DMS 273 treated with DMSO at 0.1 percent for 48 hours (cell line): ENCODE measurements at regions not wholly inside any gene's neighbourhood (a gene's known extent, or its start where the extent isn't known, plus 50 kb on each side); places are given as distances from the start of the nearest gene placed in this dataset.
"Not testable (repeated sequence)": the region's sequence is repeated elsewhere in the genome, so short reads cannot be mapped to it uniquely, and the experiment has no call there.

Experiments
- DNase-seq: peaks from one replicate; lab custom pipeline; 2025; lab: John Stamatoyannopoulos, UW

DNA sequence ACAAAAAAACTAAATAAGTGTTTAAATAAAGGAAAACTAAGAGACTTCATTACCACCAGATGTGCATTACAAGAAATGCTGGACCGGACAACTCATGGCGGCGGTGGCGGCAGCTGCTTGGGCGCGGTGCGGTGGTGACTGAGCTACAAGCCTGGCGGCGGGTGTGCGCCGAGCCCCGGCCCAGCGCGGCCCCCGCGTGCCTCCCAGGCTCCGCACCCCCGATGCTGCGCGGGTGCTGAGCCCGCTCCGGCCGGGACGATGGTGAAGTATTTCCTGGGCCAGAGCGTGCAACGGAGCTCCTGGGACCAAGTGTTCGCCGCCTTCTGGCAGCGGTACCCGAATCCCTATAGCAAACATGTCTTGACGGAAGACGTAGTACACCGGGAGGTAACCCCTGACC is 52.2 kb upstream of the RCOR3 start:
- DNase-seq = no peak

DNA sequence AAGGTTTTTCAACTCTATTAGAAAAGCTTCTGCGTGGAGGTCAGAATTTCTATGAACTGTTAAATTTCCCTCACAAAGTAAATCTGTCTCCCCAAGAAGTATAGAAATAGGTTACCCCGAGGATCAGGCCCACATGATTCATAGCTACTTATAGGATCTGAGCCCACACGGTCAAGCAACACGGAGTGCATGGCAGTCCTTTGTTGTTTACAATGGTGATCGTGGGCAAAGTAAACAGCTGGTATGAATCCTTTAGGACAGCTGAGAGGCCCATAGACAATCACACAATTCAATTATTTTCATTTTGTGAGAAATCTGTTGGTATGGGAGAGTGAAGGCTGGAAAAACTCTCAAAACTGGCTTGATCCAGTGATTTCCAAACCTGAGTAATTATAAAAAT is 58.9 kb upstream of the RCOR3 start:
- DNase-seq = no peak

DNA sequence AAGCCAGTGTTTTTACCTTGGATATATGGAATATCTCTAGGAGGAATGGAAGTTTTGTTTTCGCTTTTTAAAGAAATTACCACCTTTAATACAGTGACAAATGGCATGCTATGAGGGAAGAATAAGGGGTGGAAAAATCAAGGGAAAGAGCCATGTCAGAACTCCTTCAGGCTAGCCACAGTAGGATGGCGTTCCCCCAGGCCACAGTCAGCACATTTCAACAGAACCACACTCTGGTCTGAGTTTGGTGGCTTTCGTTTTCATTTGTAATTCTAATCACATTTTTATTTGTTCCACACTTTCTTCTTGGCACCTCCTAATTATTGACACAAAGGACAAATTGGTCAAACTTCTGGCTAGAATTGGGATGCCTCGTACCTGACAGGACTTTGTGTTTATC is 60.3 kb upstream of the RCOR3 start:
- no peak for DNase-seq

DNA sequence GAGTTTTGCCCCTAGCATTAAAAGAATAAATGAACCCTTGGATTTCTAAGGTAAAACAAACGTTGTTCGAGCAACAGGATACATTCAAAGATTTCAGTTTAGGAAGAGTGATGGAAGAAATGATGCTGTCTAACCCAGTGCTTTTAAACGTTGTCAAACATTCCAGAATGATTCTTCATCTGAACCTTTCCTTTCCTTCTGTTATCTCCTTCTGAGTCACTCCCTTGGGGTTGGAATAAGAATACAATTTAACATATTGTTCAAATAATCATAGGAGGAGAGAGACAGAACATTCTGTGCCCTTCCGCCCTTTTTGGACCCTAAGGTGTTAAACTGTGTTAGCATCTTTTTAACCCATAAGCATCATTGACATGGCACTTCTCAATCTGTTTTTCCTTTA is 61.1 kb upstream of the RCOR3 start:
- DNase-seq = no peak

DNA sequence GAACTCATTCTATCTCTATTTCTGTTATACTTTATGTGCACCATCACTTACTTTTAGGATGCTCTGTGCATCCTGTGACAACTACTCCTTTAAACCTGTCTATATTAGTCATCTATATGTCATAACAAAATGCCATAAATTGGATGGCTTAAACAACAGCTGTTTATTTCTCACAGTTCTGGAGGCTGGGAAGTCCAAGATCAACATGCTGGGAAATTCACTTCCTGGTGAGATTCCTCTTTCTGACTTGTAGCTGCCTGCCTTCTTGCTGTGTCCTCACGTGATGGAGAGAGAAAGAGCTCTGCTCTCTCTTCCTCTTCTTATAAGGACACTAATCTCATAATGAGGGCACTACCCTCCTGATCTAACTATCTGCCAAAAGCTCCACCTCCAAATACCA is 62.3 kb upstream of the RCOR3 start:
- no peak for DNase-seq

DNA sequence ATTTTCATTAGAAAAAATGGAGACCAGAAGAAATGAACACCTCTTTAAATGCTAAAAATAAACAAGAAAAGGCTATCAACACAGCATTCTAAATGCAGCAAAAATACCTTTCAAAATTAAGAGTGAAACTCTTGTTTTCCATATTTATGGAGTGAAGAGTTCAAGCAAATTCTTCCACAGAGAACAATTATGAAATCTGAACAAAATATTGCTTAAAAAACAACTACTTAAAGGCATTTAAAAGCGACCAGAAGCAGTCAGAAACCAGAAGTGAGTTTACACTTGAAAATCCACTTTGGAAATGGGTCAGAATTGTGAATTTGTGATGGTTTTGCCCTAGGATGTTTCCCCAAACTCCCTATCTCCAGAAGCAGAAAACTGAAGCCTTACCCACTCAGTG is 60.9 kb upstream of the KCNH1 start:
- no peak for DNase-seq

DNA sequence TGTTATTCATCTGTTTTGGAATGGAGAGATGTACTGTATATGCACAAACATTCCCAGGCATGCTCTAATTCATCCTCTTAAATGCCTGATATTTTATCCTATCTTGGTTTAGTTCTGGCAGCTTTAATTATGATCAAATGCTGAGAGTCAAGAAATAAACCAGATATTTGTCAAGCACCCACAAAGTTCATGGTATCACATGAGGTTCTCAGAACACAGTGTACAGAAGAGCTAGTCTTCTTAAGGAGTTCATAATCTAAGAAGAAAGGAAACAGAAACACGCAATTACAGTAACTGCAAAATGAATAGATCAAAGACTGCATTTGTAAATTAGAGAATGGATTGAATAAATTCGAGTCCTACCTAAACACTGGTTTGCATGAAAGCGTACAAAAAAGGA is 58.3 kb upstream of the KCNH1 start:
- DNase-seq = no peak

DNA sequence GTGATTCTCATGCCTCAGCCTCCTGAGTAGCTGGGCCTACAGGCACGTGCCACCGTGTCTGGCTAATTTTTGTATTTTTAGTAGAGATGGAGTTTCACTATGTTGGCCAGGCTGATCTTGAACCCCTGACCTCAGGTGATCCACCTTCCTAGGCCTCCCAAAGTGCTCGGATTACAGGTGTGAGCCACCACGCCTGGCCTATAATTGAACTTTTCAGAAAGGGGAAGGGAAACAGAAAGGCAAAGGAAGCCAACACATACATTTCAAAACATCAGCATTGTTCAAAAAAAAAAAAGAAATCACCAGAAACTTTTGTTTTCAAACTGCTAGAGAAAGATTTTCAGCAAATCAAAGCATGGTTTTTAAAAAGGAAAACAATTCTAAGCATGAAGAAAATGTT is 54.8 kb upstream of the KCNH1 start:
- not testable (repeated sequence) for DNase-seq

DNA sequence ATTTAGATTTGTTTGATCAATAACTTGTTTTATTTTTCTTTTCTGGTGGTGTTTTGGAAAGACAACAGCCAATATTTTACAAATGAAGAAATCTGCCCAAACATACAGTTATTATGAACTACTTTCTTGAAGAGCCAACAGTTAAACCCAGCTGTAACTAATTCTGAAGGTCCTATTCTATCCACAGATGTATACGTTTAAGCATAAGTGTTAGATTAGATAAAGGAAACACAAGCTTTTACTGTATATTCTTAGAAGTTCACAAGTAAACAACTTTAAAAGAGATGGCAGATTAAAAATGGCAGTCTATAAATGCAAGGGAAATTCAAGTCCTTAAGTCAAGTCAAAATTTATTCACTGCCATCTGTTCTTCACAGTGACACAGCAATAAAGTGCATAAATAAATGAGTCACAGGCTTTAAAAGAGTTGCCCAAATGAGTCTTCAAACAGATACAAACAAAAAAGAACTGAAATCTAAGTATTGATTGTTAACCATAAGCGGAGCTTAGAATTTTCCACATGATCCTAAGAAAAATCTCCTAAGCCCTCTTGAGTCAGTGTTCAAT is 49.9 kb upstream of the KCNH1 start:
- DNase-seq = peak; percentile 89
